Left colon (tissue), 2 donors: ENCODE measurements at regions not wholly inside any gene's neighbourhood (a gene's known extent, or its start where the extent isn't known, plus 50 kb on each side); places are given as distances from the start of the nearest gene placed in this dataset.

Experiments used
- ATAC-seq: fragments of 200-7000 bp; cut with Tn5 transposase; one replicate; pipeline ENCODE4 v1.9.1; 2020; ENCODE audit warnings: mild to moderate bottlenecking, moderate library complexity
- DNase-seq, 2 donors: peaks; one replicate each; pipeline ENCODE4 v3.0.0-alpha.2; 2020
- intact Hi-C, 2 donors: fragments of 100-400 bp; cut with DNase I in 1 of 2; cut with micrococcal nuclease in 1 of 2; formaldehyde crosslinking; loops; one replicate each; pipeline versions ENCODE4 v1.11.2 to v1.14.0; 2022; cut with DNase I, micrococcal nuclease
- donor health status: DM: no; HTN: no; CAD: no.
- donor health status: DM: yes; HTN: yes; CAD: no.

DNA sequence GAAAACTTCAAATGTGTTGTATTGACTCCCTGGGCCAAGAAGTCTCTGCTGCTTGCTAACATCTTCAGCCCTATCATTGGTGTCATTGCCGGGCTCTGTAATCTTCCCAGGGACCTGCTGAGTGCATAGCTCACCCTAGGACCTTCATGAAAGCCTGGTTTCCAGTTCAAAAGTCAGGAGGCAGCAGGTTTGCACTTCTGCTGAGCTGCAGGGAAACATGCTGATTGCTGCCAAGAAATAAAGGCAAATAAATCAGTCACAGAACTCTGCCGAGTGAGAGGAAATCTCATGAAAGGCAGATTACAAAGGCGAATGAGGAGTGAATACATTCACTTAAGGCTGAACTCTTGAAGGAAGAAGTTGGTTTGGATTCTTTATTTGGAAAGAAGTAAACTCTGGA, 1947.6 kb upstream of the CELF4 start:
- DNase-seq (no peak), ATAC-seq (no peak)
- intact Hi-C loops, result no loop called here

DNA sequence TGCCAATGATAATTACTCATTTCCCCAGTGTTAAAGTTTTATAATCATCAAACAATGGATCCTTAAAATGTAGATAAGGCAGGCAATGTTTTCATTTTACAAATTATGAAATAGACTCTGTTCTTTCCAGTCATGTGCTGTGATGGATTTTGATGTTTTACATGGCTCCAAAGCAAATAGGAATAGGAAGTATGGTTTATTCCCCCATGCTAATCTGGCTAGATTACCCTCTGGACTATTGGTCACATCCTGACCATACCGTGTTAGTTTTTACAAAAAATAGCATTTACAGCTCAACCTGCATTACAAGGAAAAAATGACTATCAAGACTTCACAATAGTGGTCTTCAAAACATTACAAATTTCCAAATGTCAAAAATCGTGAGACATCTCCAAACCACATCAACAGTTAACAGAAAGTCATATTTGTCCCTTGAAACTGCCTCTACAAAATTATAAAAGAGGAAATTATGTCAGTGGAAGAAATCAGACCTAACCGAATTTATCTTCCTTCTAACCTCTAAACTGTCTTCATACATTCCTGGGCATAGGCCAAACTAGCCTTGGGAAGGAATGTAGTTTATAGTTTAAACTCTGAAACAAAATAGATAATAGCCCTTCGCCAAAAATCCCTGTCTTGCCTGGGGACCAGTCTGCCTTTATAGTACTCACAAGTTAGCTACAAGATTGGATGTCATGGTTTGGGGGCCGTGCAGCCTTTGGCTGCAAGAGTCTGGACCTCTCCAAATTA, 1941.2 kb upstream of the CELF4 start:
- intact Hi-C loops, result no loop called here
- DNase-seq (no peak), ATAC-seq (no peak)

GRCh38 chr18:39500306-39500705, 1934.7 kb upstream of the CELF4 start:
- ATAC-seq, result no peak
- intact Hi-C loops, result no loop called here
- no peak for DNase-seq

GRCh38 chr18:39497821-39498220, 1932.2 kb upstream of the CELF4 start:
- no peak for DNase-seq
- ATAC-seq, result no peak
- intact Hi-C loops, result no loop called here

GRCh38 chr18:39496986-39497385, 1931.4 kb upstream of the CELF4 start:
- intact Hi-C loops, result no loop called here
- ATAC-seq (no peak), DNase-seq (no peak)

DNA sequence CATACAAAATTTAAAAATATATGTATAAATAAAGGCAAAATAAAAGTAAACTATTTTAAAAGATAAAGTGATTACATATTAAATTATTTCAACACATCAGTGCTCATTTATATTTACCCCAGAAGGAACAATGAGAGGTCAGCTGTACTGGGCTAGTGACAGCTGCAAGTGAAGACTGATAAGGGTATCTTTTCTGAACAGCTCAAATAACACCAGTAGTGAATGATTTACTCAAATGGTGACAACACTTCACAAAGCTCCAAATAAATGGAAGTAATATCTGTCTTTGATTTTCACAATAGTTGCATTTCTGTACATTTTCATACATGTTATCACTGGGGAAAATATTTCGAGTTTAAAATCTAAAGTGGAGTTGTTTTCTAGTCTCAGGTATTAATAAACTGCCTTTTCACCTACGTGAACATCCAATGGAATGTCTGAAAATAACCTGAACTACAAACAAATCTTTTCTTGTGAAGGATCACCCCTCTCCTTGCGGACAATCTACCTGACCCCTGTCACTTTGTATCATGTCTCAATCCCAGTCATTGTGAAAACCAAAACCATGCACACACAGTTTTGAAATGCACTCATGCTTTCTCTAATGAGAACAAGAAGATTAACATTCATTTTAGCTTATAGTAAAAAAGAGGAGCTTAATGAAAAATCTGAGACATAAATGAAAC, 1928.8 kb upstream of the CELF4 start:
- intact Hi-C loops, result no loop called here
- DNase-seq (no peak), ATAC-seq (no peak)

DNA sequence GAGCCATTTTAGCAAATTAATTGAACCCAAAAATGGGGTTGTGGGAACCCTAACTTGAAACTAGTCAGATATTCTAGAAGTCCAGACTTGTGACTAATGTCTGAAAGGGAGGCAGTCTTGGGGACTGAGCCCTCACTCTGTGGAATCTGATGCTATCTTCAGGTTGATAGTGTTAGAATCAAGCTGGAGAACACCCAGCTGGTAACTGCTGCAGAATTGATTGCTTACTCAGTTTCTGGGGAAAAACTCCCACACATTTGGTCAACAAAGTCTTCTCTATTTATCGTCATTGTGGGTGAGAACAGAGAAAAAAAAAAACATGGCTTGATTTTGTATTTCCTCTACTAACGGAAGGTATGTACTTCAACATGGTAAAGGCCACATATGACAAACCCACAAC, 1925.8 kb upstream of the CELF4 start:
- intact Hi-C loops, result no loop called here
- ATAC-seq (no peak), DNase-seq (no peak)

- DNase-seq (no peak), ATAC-seq (no peak)
- intact Hi-C loops, result no loop called here
Measured at GRCh38 chr18:39489431-39489830, 1923.8 kb upstream of the CELF4 start.

DNA sequence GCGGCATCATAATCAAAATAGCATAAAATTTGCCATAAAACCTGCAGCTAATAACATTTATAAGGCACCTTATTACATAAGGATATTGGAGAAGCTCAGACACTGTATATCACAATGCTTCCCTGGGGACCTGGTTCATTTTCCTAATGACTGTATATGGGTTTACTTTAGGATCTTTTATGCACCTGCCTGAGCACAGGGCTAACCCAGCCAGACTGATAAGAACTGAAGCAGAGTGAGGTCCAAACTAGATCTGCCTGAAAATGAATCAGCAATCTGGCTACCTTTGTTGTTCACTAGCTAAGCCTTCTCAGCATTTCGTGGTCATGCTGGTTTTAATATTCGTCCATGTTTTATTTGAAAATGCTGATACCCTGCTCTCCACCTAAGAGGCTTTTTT, 1922.3 kb upstream of the CELF4 start:
- ATAC-seq (no peak), DNase-seq (no peak)
- intact Hi-C loops, result no loop called here

- intact Hi-C loops, result no loop called here
- DNase-seq (no peak), ATAC-seq (no peak)
Measured at GRCh38 chr18:39486268-39486667, 1920.7 kb upstream of the CELF4 start.

GRCh38 chr18:39485696-39486095, 1920.1 kb upstream of the CELF4 start:
- no peak for ATAC-seq
- no peak for DNase-seq
- intact Hi-C loops, result no loop called here

DNA sequence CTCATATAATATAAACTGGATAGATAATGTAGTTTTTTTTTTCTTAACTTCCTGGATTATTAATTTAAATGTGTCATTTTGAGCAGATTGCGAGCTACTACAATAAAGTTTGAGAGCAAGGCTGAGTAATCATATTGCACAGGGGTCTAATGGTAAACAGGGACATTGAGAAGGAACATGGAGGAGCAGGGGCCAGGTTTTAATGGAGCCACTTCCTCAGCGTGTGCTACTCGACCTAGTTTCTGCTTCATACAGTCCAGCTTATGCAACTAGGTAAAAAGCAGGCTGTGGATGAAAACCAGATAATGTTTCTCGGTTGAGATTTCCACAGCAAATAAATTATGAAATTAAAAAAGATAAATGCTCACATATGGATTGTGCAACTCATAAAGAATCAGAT, 1915.7 kb upstream of the CELF4 start:
- ATAC-seq (no peak), DNase-seq (no peak)
- intact Hi-C loops, result no loop called here

DNA sequence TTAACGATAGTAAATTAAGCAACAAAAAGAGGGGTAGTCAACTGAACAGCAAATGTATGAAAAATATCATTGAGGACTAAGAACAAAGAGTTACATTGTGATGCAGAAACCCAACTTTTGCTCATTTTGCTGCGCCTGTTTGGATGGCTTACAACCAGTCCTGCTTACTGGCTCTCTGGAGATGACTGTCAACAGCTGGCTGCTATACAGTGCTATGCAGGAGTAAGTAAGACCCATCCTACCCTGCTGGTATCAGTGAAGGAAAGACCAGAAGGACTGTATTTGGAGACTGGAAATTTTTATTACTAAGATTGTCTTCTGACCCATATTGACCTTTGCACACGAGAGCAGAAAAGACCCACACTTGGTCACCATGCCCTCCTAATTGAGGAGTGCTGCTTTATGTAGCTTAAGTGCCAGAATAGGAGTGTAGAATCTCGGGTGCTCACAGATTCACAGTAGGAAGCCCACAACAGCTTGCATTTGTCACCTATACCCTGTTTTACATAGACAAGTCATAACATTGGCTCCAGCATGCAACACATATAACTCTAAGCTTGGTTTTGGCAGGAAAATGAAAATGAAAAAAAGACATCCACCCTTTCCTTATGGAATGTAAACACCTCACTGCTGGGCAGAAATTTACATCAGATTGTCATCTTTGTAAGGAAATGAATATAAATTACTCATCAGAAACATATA, 1915.0 kb upstream of the CELF4 start:
- DNase-seq, result no peak

GRCh38 chr18:39464006-39464405, 1898.4 kb upstream of the CELF4 start:
- DNase-seq (no peak), ATAC-seq (no peak)
- intact Hi-C loops, result no loop called here

More for the DNA sequence above, 1915.0 kb upstream of the CELF4 start:
- no peak for ATAC-seq
- intact Hi-C loops, result no loop called here

- DNase-seq (no peak), ATAC-seq (no peak)
- intact Hi-C loops, result no loop called here
Measured at GRCh38 chr18:39462436-39462835, 1896.8 kb upstream of the CELF4 start.

GRCh38 chr18:39460136-39460535, 1894.5 kb upstream of the CELF4 start:
- no peak for ATAC-seq
- no peak for DNase-seq
- intact Hi-C loops, result no loop called here

- DNase-seq (no peak), ATAC-seq (no peak)
- intact Hi-C loops, result no loop called here
Measured at GRCh38 chr18:39455285-39455684, 1889.7 kb upstream of the CELF4 start.

- DNase-seq (no peak), ATAC-seq (no peak)
- intact Hi-C loops, result no loop called here
Measured at GRCh38 chr18:39454866-39455265, 1889.3 kb upstream of the CELF4 start.

- DNase-seq (no peak), ATAC-seq (peak; percentile 89)
- intact Hi-C loops, result no loop called here
Measured at GRCh38 chr18:39453882-39454281, 1888.3 kb upstream of the CELF4 start.

- intact Hi-C loops, result no loop called here
- ATAC-seq (no peak), DNase-seq (no peak)
Measured at GRCh38 chr18:39453356-39453755, 1887.8 kb upstream of the CELF4 start.
